Ovary (tissue), 3 donors: ENCODE measurements at regions not wholly inside any gene's neighbourhood (a gene's known extent, or its start where the extent isn't known, plus 50 kb on each side); places are given as distances from the start of the nearest gene placed in this dataset.

Source experiments
- CTCF ChIP-seq, 3 donors: fragments of 450-650 bp in 2 of 3; fragments of 200-600 bp in 1 of 3; IDR thresholded peaks; one replicate each; pipeline versions ENCODE4 v1.5.1 to v1.8.0; 2016 to 2022; ENCODE audit warnings: antibody characterized with exemption in 3 of 3, mild to moderate bottlenecking in 1 of 3
- EP300 ChIP-seq: sonication (generic); formaldehyde crosslinking; IDR thresholded peaks from one replicate; pipeline ENCODE4 v1.6.1; 2017; ENCODE audit warnings: antibody characterized with exemption
- POLR2A ChIP-seq: fragments of 450-650 bp; IDR thresholded peaks from one replicate; pipeline ENCODE4 v1.6.1; 2017; ENCODE audit warnings: antibody characterized with exemption, mild to moderate bottlenecking, moderate library complexity
- donor health status: DM: no; HTN: no; CAD: no.

DNA sequence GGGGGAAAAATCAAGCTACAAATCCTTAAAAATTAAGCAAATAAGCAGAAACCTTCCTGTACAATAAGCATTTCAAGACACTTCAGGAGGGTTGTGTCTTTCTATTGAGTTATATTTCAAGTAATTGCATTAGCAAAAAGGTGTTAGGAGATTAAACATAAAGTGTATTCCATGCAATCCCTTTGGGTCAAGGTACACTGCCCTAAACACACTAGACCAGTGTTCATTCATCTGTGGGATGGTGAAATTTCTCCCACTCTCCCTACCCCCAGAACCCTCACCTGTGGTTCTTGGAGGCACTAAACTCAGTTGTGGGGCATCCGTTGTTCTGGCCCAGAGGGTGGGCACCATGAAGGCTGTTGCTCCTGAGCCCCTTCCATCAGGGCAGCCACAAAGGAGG is 205.1 kb upstream of the SGK1 start:
- TF ChIP-seq EP300 (no peak), CTCF (IDR thresholded peaks at IDR 0.05) (no peak), POLR2A (no peak)
